KMS-11 (cell line): ENCODE measurements at regions not wholly inside any gene's neighbourhood (a gene's known extent, or its start where the extent isn't known, plus 50 kb on each side); places are given as distances from the start of the nearest gene placed in this dataset.

ENCODE experiments used
- H2AFZ ChIP-seq: fragments of 200-600 bp; sonication (generic); 2 replicates; pipeline ENCODE4 v1.6.1; 2016; ENCODE audit warnings: antibody characterized with exemption, mixed run types, low read depth
- H3K27ac ChIP-seq: fragments of 200-600 bp; sonication (generic); 2 replicates; pipeline ENCODE4 v1.6.1; 2016; ENCODE audit warnings: mild to moderate bottlenecking, mixed run types
- H3K27me3 ChIP-seq: fragments of 200-600 bp; sonication (generic); 2 replicates; pipeline ENCODE4 v1.6.1; 2017; ENCODE audit warnings: mild to moderate bottlenecking, low read depth, mixed run types, moderate library complexity; ENCODE audit not compliant: insufficient read depth
- H3K36me3 ChIP-seq: fragments of 200-600 bp; sonication (generic); 2 replicates; pipeline ENCODE4 v1.6.1; 2017; ENCODE audit warnings: mild to moderate bottlenecking, mixed run types; ENCODE audit not compliant: insufficient read depth
- H3K4me1 ChIP-seq: fragments of 200-600 bp; sonication (generic); 2 replicates; pipeline ENCODE4 v1.6.1; 2016; ENCODE audit warnings: mild to moderate bottlenecking, low read depth, mixed run types; ENCODE audit not compliant: poor library complexity, severe bottlenecking
- H3K4me2 ChIP-seq: fragments of 200-600 bp; sonication (generic); 2 replicates; pipeline ENCODE4 v1.7.0; 2016; ENCODE audit warnings: mild to moderate bottlenecking, mixed run types
- H3K4me3 ChIP-seq: fragments of 200-600 bp; sonication (generic); IDR thresholded peaks from 2 replicates; pipeline ENCODE4 v1.6.1; 2017; ENCODE audit warnings: low read depth, low read length, mixed read lengths; ENCODE audit not compliant: insufficient read depth
- H3K79me2 ChIP-seq: fragments of 200-600 bp; sonication (generic); 2 replicates; pipeline ENCODE4 v1.6.1; 2016; ENCODE audit warnings: low read depth, mixed run types; ENCODE audit not compliant: insufficient read depth
- H3K9ac ChIP-seq: fragments of 200-600 bp; sonication (generic); 2 replicates; pipeline ENCODE4 v1.6.1; 2016; ENCODE audit warnings: mild to moderate bottlenecking, mixed run types
- H4K20me1 ChIP-seq: fragments of 200-600 bp; sonication (generic); 2 replicates; pipeline ENCODE4 v1.6.1; 2016; ENCODE audit warnings: mild to moderate bottlenecking, mixed run types; ENCODE audit not compliant: insufficient read depth
- CTCF ChIP-seq: fragments of 200-600 bp; sonication (generic); conservative IDR thresholded peaks from 2 replicates; pipeline ENCODE4 v1.6.1; 2017; ENCODE audit warnings: low read depth, mild to moderate bottlenecking, antibody characterized with exemption, low read length, moderate library complexity, mixed read lengths

- no peaks in the 10 kb centered on the region for H3K79me2 ChIP-seq
- no peaks in the 10 kb centered on the region for H3K4me1 ChIP-seq
- TF ChIP-seq CTCF, result no peak
- H3K27ac ChIP-seq, result no peak overlapping the region
- no peaks in the 10 kb centered on the region for H3K27me3 ChIP-seq
- H2AFZ ChIP-seq, result no peak overlapping the region
- H3K4me3 ChIP-seq, result no peak overlapping the region
- H4K20me1 ChIP-seq, result no peaks in the 10 kb centered on the region
- H3K36me3 ChIP-seq, result no peaks in the 10 kb centered on the region
- H3K9ac ChIP-seq, result no peak overlapping the region
- no peak overlapping the region for H3K4me2 ChIP-seq
These were observed 177.1 kb upstream of the CENPE start for GRCh38 chr4:103375278-103375677.

DNA sequence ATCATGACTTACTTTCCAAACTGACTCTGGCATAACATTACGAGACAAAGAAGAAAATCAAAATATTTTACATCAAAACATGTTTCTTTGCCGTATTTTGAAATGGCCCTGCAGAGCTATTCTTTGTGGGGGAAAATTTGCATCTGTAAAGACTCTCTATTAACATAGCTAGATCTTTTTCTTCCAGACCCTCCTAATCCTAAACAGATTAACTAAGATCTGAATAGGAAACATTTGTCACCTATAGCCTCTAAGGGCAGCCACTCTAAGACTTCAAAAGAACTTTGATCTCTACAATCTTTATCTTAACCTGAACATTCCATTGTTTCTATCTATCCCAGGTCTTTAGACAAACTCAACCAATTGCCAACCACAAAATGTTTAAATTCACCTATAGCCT lies 176.6 kb upstream of the CENPE start:
- TF ChIP-seq CTCF, result no peak
- no peak overlapping the region for H3K27ac ChIP-seq
- no peaks in the 10 kb centered on the region for H4K20me1 ChIP-seq
- H3K36me3 ChIP-seq, result no peaks in the 10 kb centered on the region
- H3K27me3 ChIP-seq, result no peaks in the 10 kb centered on the region
- no peaks in the 10 kb centered on the region for H3K4me1 ChIP-seq
- no peak overlapping the region for H3K4me2 ChIP-seq
- no peak overlapping the region for H2AFZ ChIP-seq
- H3K4me3 ChIP-seq, result no peak overlapping the region
- H3K79me2 ChIP-seq, result no peaks in the 10 kb centered on the region
- no peak overlapping the region for H3K9ac ChIP-seq

- Histone ChIP-seq H3K4me3 (no peak overlapping the region), H3K79me2 (no peaks in the 10 kb centered on the region), H3K36me3 (no peaks in the 10 kb centered on the region), H3K4me2 (no peak overlapping the region), H3K4me1 (no peaks in the 10 kb centered on the region), H2AFZ (no peak overlapping the region), H3K27me3 (no peaks in the 10 kb centered on the region), H3K27ac (no peak overlapping the region), H4K20me1 (no peaks in the 10 kb centered on the region), H3K9ac (no peak overlapping the region)
- TF ChIP-seq CTCF, result no peak
These were observed 176.2 kb upstream of the CENPE start for GRCh38 chr4:103374306-103374705.

- no peak overlapping the region for H3K4me3 ChIP-seq
- no peaks in the 10 kb centered on the region for H3K27me3 ChIP-seq
- no peaks in the 10 kb centered on the region for H3K4me1 ChIP-seq
- TF ChIP-seq CTCF, result no peak
- H3K36me3 ChIP-seq, result no peaks in the 10 kb centered on the region
- H3K9ac ChIP-seq, result no peak overlapping the region
- H3K4me2 ChIP-seq, result no peak overlapping the region
- no peaks in the 10 kb centered on the region for H4K20me1 ChIP-seq
- no peaks in the 10 kb centered on the region for H3K79me2 ChIP-seq
- no peak overlapping the region for H2AFZ ChIP-seq
- no peak overlapping the region for H3K27ac ChIP-seq
These were observed 173.9 kb upstream of the CENPE start for GRCh38 chr4:103372002-103372558.
